ENCODE measurements at regions not wholly inside any gene's neighbourhood (a gene's known extent, or its start where the extent isn't known, plus 50 kb on each side); places are given as distances from the start of the nearest gene placed in this dataset.
"Not testable (repeated sequence)": the region's sequence is repeated elsewhere in the genome, so short reads cannot be mapped to it uniquely, and the experiment has no call there.

GRCh38 chr3:87120236-87120635 is 106.9 kb upstream of the CHMP2B start:
- H3K79me2 ChIP-seq (ENCODE audit: insufficient read depth, low read length), result no peaks in the 10 kb centered on the region
- TF ChIP-seq EZH2 (IDR thresholded peaks at IDR 0.05; ENCODE audit: borderline replicate concordance, low read length), result no peak
- TF ChIP-seq, protein P1, sequence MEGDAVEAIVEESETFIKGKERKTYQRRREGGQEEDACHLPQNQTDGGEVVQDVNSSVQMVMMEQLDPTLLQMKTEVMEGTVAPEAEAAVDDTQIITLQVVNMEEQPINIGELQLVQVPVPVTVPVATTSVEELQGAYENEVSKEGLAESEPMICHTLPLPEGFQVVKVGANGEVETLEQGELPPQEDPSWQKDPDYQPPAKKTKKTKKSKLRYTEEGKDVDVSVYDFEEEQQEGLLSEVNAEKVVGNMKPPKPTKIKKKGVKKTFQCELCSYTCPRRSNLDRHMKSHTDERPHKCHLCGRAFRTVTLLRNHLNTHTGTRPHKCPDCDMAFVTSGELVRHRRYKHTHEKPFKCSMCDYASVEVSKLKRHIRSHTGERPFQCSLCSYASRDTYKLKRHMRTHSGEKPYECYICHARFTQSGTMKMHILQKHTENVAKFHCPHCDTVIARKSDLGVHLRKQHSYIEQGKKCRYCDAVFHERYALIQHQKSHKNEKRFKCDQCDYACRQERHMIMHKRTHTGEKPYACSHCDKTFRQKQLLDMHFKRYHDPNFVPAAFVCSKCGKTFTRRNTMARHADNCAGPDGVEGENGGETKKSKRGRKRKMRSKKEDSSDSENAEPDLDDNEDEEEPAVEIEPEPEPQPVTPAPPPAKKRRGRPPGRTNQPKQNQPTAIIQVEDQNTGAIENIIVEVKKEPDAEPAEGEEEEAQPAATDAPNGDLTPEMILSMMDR (IDR thresholded peaks at IDR 0.05; ENCODE audit: low read length), result no peak
- H3K4me1 ChIP-seq (ENCODE audit: insufficient read depth, low read length, severe bottlenecking), result no peaks in the 10 kb centered on the region
- no peaks in the 10 kb centered on the region for H3K9me3 ChIP-seq (ENCODE audit: low read length)
- no peak overlapping the region for H3K4me3 ChIP-seq (ENCODE audit: low read depth, low read length, poor library complexity, severe bottlenecking)
- no peaks in the 10 kb centered on the region for H3K27me3 ChIP-seq (ENCODE audit: insufficient read depth, low read length)
- H3K9ac ChIP-seq (ENCODE audit: low read length), result no peak overlapping the region
- no peak overlapping the region for H3K27ac ChIP-seq (ENCODE audit: low read depth, low read length, poor library complexity, severe bottlenecking)
- H4K20me1 ChIP-seq (ENCODE audit: insufficient read depth, low read length), result no peaks in the 10 kb centered on the region
- H2AFZ ChIP-seq (ENCODE audit: low read length), result no peak overlapping the region
- H3K4me2 ChIP-seq (ENCODE audit: low read length), result no peak overlapping the region
- H3K36me3 ChIP-seq (ENCODE audit: insufficient read depth, low read length), result no peaks in the 10 kb centered on the region
- H3K9me2 ChIP-seq (ENCODE audit: low read depth, low read length), result no peaks in the 10 kb centered on the region
- H3F3A ChIP-seq (ENCODE audit: insufficient read depth, low read length), result no peaks in the 10 kb centered on the region

DNA sequence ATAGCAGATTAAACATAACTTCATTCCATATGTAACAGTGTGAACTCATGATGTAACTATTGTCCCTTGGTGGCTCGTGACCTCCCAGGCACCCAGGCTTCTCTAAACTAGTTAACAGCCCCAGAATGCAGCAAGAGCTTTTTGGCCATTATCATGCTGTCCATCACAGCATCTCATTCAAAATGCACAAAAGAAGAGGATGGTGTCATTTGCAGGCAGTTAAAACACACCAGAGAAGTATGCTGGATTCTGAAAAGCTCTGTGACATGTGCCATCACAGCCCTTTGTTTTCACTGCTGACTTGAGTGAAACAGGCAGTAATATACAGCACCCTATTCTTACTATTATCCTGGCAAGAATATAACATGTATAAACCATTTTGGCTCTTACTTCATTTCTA is 117.6 kb upstream of the CHMP2B start:
- Histone ChIP-seq H3K9ac (ENCODE audit: low read length) (no peak overlapping the region), H3K27me3 (ENCODE audit: insufficient read depth, low read length) (no peaks in the 10 kb centered on the region), H3K4me1 (ENCODE audit: insufficient read depth, low read length, severe bottlenecking) (no peaks in the 10 kb centered on the region), H3K9me2 (ENCODE audit: low read depth, low read length) (no peaks in the 10 kb centered on the region), H2AFZ (ENCODE audit: low read length) (no peak overlapping the region), H3K9me3 (ENCODE audit: low read length) (no peaks in the 10 kb centered on the region), H4K20me1 (ENCODE audit: insufficient read depth, low read length) (no peaks in the 10 kb centered on the region), H3K27ac (ENCODE audit: low read depth, low read length, poor library complexity, severe bottlenecking) (no peak overlapping the region), H3K79me2 (ENCODE audit: insufficient read depth, low read length) (no peaks in the 10 kb centered on the region), H3K4me2 (ENCODE audit: low read length) (no peak overlapping the region), H3K4me3 (ENCODE audit: low read depth, low read length, poor library complexity, severe bottlenecking) (no peak overlapping the region), H3K36me3 (ENCODE audit: insufficient read depth, low read length) (no peaks in the 10 kb centered on the region), H3F3A (ENCODE audit: insufficient read depth, low read length) (no peaks in the 10 kb centered on the region)
- TF ChIP-seq, protein P1 (IDR thresholded peaks at IDR 0.05; ENCODE audit: low read length), result no peak
- TF ChIP-seq EZH2 (IDR thresholded peaks at IDR 0.05; ENCODE audit: borderline replicate concordance, low read length), result no peak

GRCh38 chr3:87101861-87102625 is 111.1 kb upstream of the VGLL3 start:
- H3K9ac ChIP-seq (ENCODE audit: low read length), result no peak overlapping the region
- TF ChIP-seq, protein P1 (IDR thresholded peaks at IDR 0.05; ENCODE audit: low read length), result no peak
- no peak for TF ChIP-seq EZH2 (IDR thresholded peaks at IDR 0.05; ENCODE audit: borderline replicate concordance, low read length)
- no peak overlapping the region for H3K4me2 ChIP-seq (ENCODE audit: low read length)
- H3F3A ChIP-seq (ENCODE audit: insufficient read depth, low read length), result no peaks in the 10 kb centered on the region
- H3K27me3 ChIP-seq (ENCODE audit: insufficient read depth, low read length), result no peaks in the 10 kb centered on the region
- H4K20me1 ChIP-seq (ENCODE audit: insufficient read depth, low read length), result no peaks in the 10 kb centered on the region
- no peak overlapping the region for H2AFZ ChIP-seq (ENCODE audit: low read length)
- H3K9me2 ChIP-seq (ENCODE audit: low read depth, low read length), result no peaks in the 10 kb centered on the region
- H3K4me3 ChIP-seq (ENCODE audit: low read depth, low read length, poor library complexity, severe bottlenecking), result no peak overlapping the region
- H3K36me3 ChIP-seq (ENCODE audit: insufficient read depth, low read length), result no peaks in the 10 kb centered on the region
- H3K27ac ChIP-seq (ENCODE audit: low read depth, low read length, poor library complexity, severe bottlenecking), result no peak overlapping the region
- no peaks in the 10 kb centered on the region for H3K9me3 ChIP-seq (ENCODE audit: low read length)
- H3K79me2 ChIP-seq (ENCODE audit: insufficient read depth, low read length), result no peaks in the 10 kb centered on the region
- H3K4me1 ChIP-seq (ENCODE audit: insufficient read depth, low read length, severe bottlenecking), result no peaks in the 10 kb centered on the region

DNA sequence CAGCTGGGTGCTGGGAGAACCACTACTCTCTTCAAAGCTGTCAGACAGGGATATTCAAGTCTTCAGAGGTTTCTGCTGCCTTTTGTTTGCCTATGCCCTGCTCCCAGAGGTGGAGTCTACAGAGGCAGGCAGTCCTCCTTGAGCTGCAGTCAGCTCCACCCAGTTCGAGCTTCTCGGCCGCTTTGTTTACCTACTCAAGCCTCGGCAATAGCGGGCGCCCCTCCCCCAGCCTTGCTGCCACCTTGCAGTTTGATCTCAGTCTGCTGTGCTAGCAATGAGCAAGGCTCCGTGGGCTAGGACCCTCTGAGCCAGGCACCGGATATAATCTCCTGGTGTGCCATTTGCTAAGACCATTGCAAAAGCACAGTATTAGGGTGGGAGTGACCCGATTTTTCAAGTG is 106.8 kb upstream of the VGLL3 start:
- not testable (repeated sequence) for H3K4me2 ChIP-seq (ENCODE audit: low read length); H2AFZ ChIP-seq (ENCODE audit: low read length); H3K36me3 ChIP-seq (ENCODE audit: insufficient read depth, low read length); H3K79me2 ChIP-seq (ENCODE audit: insufficient read depth, low read length); H3K4me3 ChIP-seq (ENCODE audit: low read depth, low read length, poor library complexity, severe bottlenecking); H3F3A ChIP-seq (ENCODE audit: insufficient read depth, low read length); H3K9me2 ChIP-seq (ENCODE audit: low read depth, low read length); H3K27me3 ChIP-seq (ENCODE audit: insufficient read depth, low read length); H3K4me1 ChIP-seq (ENCODE audit: insufficient read depth, low read length, severe bottlenecking); H3K27ac ChIP-seq (ENCODE audit: low read depth, low read length, poor library complexity, severe bottlenecking); H4K20me1 ChIP-seq (ENCODE audit: insufficient read depth, low read length); H3K9ac ChIP-seq (ENCODE audit: low read length); H3K9me3 ChIP-seq (ENCODE audit: low read length)
